Sigmoid colon (tissue), 4 donors: ENCODE measurements at regions not wholly inside any gene's neighbourhood (a gene's known extent, or its start where the extent isn't known, plus 50 kb on each side); places are given as distances from the start of the nearest gene placed in this dataset.

Source experiments
- POLR2AphosphoS5 ChIP-seq, 4 donors: sonication (generic); formaldehyde crosslinking; IDR thresholded peaks; one replicate each; pipeline ENCODE4 v1.6.1; 2017; ENCODE audit warnings: antibody characterized with exemption in 4 of 4
- TF ChIP-seq, protein P1 (sequence below), 4 experiments: fragments of 450-650 bp in 3 of 4; fragments of 200-600 bp in 1 of 4; IDR thresholded peaks; one replicate each; pipeline ENCODE4 v1.5.1; 2016 to 2019; ENCODE audit warnings: antibody characterized with exemption in 4 of 4, mild to moderate bottlenecking in 3 of 4, moderate library complexity in 2 of 4

DNA sequence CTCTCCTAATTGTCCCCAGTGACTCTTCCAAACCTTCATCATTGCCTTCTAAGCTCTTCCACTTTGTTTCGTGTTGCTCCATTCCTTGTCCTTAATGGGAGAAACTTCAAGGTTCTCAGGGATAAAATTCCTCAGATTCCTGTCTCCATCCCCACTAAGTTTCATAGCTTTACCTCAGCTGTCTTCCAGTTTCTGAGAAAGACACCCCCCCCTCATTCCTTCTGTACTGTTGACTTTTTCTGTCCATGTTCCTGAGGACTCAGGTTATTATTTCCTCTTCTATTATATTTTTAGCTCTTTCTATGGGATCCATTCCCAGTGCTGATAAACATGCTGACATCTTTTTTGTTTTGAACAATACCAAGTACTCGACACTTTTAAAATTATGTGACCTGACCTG lies 215.3 kb upstream of the PTGFR start:
- TF ChIP-seq, protein P1, sequence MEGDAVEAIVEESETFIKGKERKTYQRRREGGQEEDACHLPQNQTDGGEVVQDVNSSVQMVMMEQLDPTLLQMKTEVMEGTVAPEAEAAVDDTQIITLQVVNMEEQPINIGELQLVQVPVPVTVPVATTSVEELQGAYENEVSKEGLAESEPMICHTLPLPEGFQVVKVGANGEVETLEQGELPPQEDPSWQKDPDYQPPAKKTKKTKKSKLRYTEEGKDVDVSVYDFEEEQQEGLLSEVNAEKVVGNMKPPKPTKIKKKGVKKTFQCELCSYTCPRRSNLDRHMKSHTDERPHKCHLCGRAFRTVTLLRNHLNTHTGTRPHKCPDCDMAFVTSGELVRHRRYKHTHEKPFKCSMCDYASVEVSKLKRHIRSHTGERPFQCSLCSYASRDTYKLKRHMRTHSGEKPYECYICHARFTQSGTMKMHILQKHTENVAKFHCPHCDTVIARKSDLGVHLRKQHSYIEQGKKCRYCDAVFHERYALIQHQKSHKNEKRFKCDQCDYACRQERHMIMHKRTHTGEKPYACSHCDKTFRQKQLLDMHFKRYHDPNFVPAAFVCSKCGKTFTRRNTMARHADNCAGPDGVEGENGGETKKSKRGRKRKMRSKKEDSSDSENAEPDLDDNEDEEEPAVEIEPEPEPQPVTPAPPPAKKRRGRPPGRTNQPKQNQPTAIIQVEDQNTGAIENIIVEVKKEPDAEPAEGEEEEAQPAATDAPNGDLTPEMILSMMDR (IDR thresholded peaks at IDR 0.05) = no peak
- no peak for TF ChIP-seq POLR2AphosphoS5 (IDR thresholded peaks at IDR 0.05)
